ENCODE measurements at regions not wholly inside any gene's neighbourhood (a gene's known extent, or its start where the extent isn't known, plus 50 kb on each side); places are given as distances from the start of the nearest gene placed in this dataset.

DNA sequence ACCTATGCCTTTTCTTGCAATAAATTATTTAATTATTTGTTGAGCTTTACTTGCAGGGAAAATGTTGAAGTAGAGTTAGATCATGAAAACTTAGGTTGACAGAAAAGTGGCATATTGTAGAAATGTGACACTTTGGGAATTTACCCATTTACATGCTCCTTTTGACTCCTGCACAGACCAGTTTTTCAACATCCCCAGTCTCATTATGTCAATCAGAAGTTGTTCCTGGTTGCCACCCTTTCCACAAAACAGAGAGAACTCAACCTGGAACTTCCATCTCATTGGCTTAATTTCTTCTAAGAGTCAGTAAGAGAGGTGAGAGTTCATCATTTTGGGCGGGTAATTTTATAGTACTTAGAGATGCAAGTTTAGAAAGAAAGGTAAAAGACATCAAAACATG is 284.6 kb upstream of the ANKRD50 start:
- Histone ChIP-seq H3K23ac (ENCODE audit: insufficient read length) (no peak overlapping the region), H3K56ac (replicated peaks; ENCODE audit: insufficient read length, low read depth, low read length) (no peak overlapping the region), H2BK120ac (replicated peaks; ENCODE audit: low read depth, low read length) (no peak overlapping the region), H2BK15ac (ENCODE audit: low read length) (no peak overlapping the region), H3K23me2 (ENCODE audit: low read depth, low read length) (no peaks in the 10 kb centered on the region), H3K9ac (replicated peaks in 1 of 4; ENCODE audit: extremely low read depth in 1 of 4, low read depth in 3 of 4, low read length in 3 of 4) (no peak overlapping the region), H3K4ac (replicated peaks; ENCODE audit: insufficient read length, low read depth, low read length) (no peak overlapping the region), H2BK20ac (ENCODE audit: low read length) (no peak overlapping the region), H2AK5ac (ENCODE audit: low read depth, low read length) (no peak overlapping the region), H4K8ac (ENCODE audit: extremely low read depth, insufficient read depth, low read length) (no peak overlapping the region), H3K4me2 (ENCODE audit: insufficient read depth in 1 of 2, low read depth in 2 of 2, low read length in 2 of 2) (no peak overlapping the region), H2AFZ (ENCODE audit: low read length) (peak overlapping the region; percentile 66), H2BK12ac (ENCODE audit: low read depth, low read length) (no peak overlapping the region), H4K91ac (replicated peaks; ENCODE audit: insufficient read length, low read length) (no peak overlapping the region), H3K4me1 (replicated peaks in 1 of 4; ENCODE audit: control insufficient read depth in 3 of 4, insufficient read depth in 4 of 4, low read length in 3 of 4) (no peaks in the 10 kb centered on the region), H3K27ac (ENCODE audit: low read depth, low read length) (no peak overlapping the region), H4K20me1 (replicated peaks in 1 of 2; ENCODE audit: control insufficient read depth in 1 of 2, insufficient read depth in 2 of 2, low read length in 2 of 2) (no peaks in the 10 kb centered on the region), H3K4me3 (ENCODE audit: extremely low read depth in 1 of 4, insufficient read depth in 2 of 4, low read depth in 3 of 4, low read length in 4 of 4) (no peak overlapping the region), H3K27me3 (replicated peaks in 1 of 4; ENCODE audit: control insufficient read depth in 3 of 4, extremely low read depth in 1 of 4, insufficient read depth in 3 of 4, low read length in 3 of 4) (no peaks in the 10 kb centered on the region), H2BK5ac (ENCODE audit: low read depth, low read length) (no peak overlapping the region), H4K5ac (ENCODE audit: insufficient read length, low read depth, low read length) (no peak overlapping the region), H3K9me3 (ENCODE audit: insufficient read depth in 2 of 2, low read depth in 1 of 2, low read length in 1 of 2) (no peaks in the 10 kb centered on the region), H3K14ac (ENCODE audit: insufficient read length) (no peak overlapping the region), H3K79me2 (ENCODE audit: control insufficient read depth in 1 of 2, insufficient read depth in 2 of 2, low read length in 2 of 2) (no peaks in the 10 kb centered on the region), H3K36me3 (ENCODE audit: control insufficient read depth in 2 of 4, insufficient read depth in 4 of 4, low read length in 3 of 4) (no peaks in the 10 kb centered on the region), H3K18ac (ENCODE audit: extremely low read depth, low read length) (no peak overlapping the region), H3K79me1 (ENCODE audit: low read depth, low read length) (no peaks in the 10 kb centered on the region)
- FAIRE-seq, result no peak
- ChIA-PET CTCF (ENCODE audit: partially characterized antibody) (no interaction called here), POLR2A (ENCODE audit: partially characterized antibody) (no interaction called here)
- WGBS, 2 experiments (ENCODE audit: extremely low coverage in 1 of 2, insufficient coverage in 1 of 2, insufficient read length in 1 of 2, insufficient replicate concordance in 2 of 2, low coverage in 1 of 2, low lambda C conversion rate in 2 of 2, missing lambda C conversion rate in 1 of 2), result 100% methylated on average over 1 of the region's 1 CpG; no CpG with 5 or more reads in 1 of the 2 experiments
- no peak for DNase-seq (ENCODE audit: low read depth in 1 of 2, low spot score in 2 of 2)
- TF ChIP-seq, protein P1, sequence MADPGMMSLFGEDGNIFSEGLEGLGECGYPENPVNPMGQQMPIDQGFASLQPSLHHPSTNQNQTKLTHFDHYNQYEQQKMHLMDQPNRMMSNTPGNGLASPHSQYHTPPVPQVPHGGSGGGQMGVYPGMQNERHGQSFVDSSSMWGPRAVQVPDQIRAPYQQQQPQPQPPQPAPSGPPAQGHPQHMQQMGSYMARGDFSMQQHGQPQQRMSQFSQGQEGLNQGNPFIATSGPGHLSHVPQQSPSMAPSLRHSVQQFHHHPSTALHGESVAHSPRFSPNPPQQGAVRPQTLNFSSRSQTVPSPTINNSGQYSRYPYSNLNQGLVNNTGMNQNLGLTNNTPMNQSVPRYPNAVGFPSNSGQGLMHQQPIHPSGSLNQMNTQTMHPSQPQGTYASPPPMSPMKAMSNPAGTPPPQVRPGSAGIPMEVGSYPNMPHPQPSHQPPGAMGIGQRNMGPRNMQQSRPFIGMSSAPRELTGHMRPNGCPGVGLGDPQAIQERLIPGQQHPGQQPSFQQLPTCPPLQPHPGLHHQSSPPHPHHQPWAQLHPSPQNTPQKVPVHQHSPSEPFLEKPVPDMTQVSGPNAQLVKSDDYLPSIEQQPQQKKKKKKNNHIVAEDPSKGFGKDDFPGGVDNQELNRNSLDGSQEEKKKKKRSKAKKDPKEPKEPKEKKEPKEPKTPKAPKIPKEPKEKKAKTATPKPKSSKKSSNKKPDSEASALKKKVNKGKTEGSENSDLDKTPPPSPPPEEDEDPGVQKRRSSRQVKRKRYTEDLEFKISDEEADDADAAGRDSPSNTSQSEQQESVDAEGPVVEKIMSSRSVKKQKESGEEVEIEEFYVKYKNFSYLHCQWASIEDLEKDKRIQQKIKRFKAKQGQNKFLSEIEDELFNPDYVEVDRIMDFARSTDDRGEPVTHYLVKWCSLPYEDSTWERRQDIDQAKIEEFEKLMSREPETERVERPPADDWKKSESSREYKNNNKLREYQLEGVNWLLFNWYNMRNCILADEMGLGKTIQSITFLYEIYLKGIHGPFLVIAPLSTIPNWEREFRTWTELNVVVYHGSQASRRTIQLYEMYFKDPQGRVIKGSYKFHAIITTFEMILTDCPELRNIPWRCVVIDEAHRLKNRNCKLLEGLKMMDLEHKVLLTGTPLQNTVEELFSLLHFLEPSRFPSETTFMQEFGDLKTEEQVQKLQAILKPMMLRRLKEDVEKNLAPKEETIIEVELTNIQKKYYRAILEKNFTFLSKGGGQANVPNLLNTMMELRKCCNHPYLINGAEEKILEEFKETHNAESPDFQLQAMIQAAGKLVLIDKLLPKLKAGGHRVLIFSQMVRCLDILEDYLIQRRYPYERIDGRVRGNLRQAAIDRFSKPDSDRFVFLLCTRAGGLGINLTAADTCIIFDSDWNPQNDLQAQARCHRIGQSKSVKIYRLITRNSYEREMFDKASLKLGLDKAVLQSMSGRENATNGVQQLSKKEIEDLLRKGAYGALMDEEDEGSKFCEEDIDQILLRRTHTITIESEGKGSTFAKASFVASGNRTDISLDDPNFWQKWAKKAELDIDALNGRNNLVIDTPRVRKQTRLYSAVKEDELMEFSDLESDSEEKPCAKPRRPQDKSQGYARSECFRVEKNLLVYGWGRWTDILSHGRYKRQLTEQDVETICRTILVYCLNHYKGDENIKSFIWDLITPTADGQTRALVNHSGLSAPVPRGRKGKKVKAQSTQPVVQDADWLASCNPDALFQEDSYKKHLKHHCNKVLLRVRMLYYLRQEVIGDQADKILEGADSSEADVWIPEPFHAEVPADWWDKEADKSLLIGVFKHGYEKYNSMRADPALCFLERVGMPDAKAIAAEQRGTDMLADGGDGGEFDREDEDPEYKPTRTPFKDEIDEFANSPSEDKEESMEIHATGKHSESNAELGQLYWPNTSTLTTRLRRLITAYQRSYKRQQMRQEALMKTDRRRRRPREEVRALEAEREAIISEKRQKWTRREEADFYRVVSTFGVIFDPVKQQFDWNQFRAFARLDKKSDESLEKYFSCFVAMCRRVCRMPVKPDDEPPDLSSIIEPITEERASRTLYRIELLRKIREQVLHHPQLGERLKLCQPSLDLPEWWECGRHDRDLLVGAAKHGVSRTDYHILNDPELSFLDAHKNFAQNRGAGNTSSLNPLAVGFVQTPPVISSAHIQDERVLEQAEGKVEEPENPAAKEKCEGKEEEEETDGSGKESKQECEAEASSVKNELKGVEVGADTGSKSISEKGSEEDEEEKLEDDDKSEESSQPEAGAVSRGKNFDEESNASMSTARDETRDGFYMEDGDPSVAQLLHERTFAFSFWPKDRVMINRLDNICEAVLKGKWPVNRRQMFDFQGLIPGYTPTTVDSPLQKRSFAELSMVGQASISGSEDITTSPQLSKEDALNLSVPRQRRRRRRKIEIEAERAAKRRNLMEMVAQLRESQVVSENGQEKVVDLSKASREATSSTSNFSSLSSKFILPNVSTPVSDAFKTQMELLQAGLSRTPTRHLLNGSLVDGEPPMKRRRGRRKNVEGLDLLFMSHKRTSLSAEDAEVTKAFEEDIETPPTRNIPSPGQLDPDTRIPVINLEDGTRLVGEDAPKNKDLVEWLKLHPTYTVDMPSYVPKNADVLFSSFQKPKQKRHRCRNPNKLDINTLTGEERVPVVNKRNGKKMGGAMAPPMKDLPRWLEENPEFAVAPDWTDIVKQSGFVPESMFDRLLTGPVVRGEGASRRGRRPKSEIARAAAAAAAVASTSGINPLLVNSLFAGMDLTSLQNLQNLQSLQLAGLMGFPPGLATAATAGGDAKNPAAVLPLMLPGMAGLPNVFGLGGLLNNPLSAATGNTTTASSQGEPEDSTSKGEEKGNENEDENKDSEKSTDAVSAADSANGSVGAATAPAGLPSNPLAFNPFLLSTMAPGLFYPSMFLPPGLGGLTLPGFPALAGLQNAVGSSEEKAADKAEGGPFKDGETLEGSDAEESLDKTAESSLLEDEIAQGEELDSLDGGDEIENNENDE (IDR thresholded peaks at IDR 0.05; ENCODE audit: insufficient replicate concordance, low read length), result no peak

Data from H1 (cell line).